ENCODE measurements at regions not wholly inside any gene's neighbourhood (a gene's known extent, or its start where the extent isn't known, plus 50 kb on each side); places are given as distances from the start of the nearest gene placed in this dataset.
A peak's percentile ranks its signal among the peaks of the same experiment; 100 is the strongest.
"Not testable (repeated sequence)": the region's sequence is repeated elsewhere in the genome, so short reads cannot be mapped to it uniquely, and the experiment has no call there.

DNA sequence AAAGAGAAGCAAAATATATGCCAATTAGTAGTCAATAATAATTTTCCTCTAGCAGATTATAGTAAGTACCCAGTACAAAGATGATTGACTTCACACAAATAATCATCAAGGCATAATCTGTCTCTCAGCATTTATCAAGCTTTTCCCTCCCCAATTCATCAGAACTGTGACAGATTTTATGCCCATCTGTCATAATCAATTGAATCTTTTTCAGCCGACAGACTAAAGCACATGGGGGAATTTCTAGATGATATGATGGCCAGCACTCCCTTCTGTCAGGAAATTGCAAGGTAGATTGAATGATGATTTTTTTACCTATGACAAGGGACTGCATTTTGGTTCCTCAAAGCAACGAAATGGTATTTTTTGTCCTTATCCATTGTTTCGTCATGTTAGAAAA, 227.1 kb upstream of the CYLC2 start:
- intact Hi-C loops (cut with DNase I), result no loop called here
- DNase-seq (ENCODE audit: low spot score), result no peak

- no peak for DNase-seq (ENCODE audit: low spot score)
- intact Hi-C loops (cut with DNase I), result no loop called here
Measured at GRCh38 chr9:102767076-102767475, 228.1 kb upstream of the CYLC2 start.

- no peak for DNase-seq (ENCODE audit: low spot score)
- intact Hi-C loops (cut with DNase I), result no loop called here
Measured at GRCh38 chr9:102740578-102740977, 254.6 kb upstream of the CYLC2 start.

DNA sequence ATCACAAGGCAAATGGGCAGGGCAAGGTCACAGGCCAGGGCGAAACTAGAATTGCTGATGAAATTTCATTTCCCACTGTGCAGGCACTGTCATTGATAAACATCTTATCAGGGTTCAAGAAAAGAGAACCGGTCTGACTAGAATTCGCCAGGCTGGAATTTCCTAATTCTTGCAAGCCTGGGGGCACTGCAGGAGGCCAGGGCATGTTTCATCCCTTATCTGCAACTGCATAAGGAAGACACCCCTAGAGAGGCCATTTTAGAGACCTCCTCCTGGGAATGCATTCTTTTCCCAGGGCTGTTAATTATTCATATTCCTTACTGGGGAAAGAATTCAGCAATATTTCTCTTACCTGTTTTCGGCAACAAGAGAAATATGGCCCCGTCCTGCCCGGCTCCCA, 266.2 kb upstream of the CYLC2 start:
- DNase-seq (ENCODE audit: low spot score), result no peak
- intact Hi-C loops (cut with DNase I), result no loop called here

DNA sequence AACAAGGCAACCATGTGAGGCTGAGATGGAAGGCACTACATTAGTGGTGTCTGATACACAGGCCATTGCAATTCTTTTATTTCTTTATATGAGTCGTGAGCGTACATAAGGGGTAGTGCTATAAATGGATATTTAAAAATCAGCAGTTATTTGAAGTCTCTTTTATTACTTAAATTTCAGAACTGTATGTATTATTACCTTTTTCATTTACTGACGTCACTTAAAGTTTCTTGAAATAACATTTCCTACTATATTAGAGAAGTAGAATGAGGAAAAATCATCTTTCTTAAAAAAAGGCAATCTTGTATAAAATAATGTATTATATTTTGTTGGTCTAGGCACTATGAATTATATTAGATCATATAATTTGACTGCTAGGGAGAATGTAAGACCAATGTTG, 280.9 kb upstream of the CYLC2 start:
- intact Hi-C loops (cut with DNase I), result loop anchor here in 1 of 2 donors (1.0 kb wide), 1 partner anchor 27 kb away; no protein-coding TSS in a partner anchor
- DNase-seq (ENCODE audit: low spot score), result no peak

- intact Hi-C loops (cut with DNase I); DNase-seq (ENCODE audit: low spot score): not testable (repeated sequence)
Measured at GRCh38 chr9:102712910-102713309, 282.2 kb upstream of the CYLC2 start.

DNA sequence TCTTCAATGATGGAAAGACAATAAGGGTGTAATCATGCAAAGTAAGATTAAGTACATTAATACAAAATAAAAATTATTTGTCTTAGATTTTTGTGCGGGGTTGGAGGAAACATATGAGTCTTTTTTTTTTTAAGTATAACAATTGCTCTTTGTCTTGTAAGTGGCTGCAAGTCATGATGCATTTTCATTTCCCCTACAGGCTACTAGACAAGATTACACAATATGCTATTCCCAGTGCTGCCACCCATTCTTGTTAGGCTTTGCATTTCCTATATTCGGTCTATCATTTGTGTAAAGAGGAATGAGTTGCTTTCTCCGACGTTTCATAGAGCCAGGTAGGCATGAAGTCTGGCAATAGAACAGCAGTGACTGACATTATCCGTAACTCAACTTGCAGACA, 294.2 kb upstream of the CYLC2 start:
- DNase-seq (ENCODE audit: low spot score), result no peak
- intact Hi-C loops (cut with DNase I), result no loop called here

- peak; percentile 20 for DNase-seq (ENCODE audit: low spot score)
- intact Hi-C loops (cut with DNase I), result no loop called here
Measured at GRCh38 chr9:102669220-102669619, 325.9 kb upstream of the CYLC2 start.

DNA sequence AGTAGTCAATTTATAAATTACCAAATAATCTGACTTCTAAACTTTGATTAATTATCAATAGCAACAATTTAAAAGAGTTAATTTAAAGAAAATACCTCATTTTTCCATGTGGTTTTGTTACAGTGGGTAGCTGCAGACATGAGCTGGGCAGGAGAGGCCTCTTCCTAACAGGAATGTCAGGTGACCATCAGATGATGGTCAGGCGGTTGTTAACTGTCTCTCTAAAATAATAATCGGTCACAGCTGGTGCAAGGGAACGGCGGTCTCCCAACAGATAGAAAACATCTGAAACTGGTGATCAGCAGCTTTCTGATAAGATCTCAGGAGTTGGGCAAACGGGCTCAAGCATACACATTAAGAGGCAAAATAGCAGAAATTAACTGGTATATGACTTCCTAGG, 342.7 kb upstream of the CYLC2 start:
- no peak for DNase-seq (ENCODE audit: low spot score)
- intact Hi-C loops (cut with DNase I), result no loop called here

DNA sequence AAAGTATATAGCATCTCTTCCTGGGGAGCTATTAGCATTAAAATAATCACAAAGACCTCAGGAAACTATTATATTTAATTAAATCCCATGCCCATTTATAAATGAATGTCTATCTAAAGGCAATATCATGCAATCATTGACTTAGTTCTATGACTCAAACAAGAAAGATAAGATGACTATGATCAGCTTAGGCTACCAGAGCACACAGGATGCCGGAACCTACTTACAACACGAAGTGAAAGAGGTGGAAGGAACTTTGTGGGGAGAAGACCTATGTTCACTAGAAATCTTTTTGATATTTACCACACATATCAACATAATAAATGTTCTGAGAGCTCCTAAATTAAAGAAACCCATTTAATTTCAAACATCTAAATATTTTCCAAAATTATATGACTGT, 344.2 kb upstream of the CYLC2 start:
- intact Hi-C loops (cut with DNase I), result no loop called here
- DNase-seq (ENCODE audit: low spot score), result no peak

- intact Hi-C loops (cut with DNase I), result no loop called here
- no peak for DNase-seq (ENCODE audit: low spot score)
Measured at GRCh38 chr9:102642651-102643050, 352.5 kb upstream of the CYLC2 start.

GRCh38 chr9:102631559-102631958, 363.6 kb upstream of the CYLC2 start:
- DNase-seq (ENCODE audit: low spot score), result no peak
- intact Hi-C loops (cut with DNase I), result no loop called here

DNA sequence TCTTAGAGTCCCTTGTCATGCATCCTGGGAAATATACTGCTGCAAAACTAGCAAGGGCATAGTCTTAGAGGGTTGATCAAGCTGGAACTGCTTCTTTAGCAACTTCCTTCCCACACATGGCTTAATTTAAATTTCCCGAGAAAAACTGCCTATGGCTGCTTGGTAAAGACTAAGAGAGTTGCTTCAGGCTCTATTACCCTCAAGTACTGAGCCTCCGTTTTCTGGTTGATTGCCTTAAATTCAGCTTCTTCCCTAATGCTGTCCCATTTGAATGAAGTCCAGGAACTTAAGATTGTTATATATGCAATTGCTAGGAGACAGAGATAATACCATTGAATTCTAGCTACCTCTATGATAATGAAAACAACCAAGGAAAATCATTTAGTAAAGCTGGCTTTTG, 385.7 kb upstream of the CYLC2 start:
- DNase-seq (ENCODE audit: low spot score), result no peak
- intact Hi-C loops (cut with DNase I), result no loop called here

- intact Hi-C loops (cut with DNase I), result not testable (repeated sequence)
- peak; percentile 63 for DNase-seq (ENCODE audit: low spot score)
Measured at GRCh38 chr9:102603198-102604195, 391.6 kb upstream of the CYLC2 start.

GRCh38 chr9:102594241-102594640, 400.9 kb upstream of the CYLC2 start:
- intact Hi-C loops (cut with DNase I), result no loop called here
- DNase-seq (ENCODE audit: low spot score), result no peak

GRCh38 chr9:102587281-102587680, 407.9 kb upstream of the CYLC2 start:
- intact Hi-C loops (cut with DNase I), result no loop called here

DNA sequence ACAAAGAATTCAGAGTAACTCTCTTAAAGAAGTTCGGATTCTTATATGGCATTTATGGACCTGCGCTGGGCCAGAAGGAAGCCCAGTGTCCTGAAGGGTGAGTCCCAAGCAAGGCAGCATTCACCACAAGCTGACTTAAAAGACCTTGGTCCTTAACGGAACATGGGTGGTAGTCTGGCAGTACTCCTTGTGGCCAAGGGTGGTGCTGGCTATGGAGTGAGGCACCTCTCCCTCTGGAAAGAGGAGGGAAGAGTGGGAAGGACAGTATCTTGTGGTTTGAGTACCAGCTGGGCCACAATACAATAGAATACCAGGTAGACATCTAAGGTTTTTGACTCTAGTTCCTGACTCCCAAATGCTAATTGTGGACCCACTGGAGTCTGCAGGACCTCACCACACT, 425.7 kb upstream of the CYLC2 start:
- DNase-seq (ENCODE audit: low spot score), result no peak
- intact Hi-C loops (cut with DNase I), result no loop called here

More at GRCh38 chr9:102587281-102587680, 407.9 kb upstream of the CYLC2 start:
- DNase-seq (ENCODE audit: low spot score), result no peak

DNA sequence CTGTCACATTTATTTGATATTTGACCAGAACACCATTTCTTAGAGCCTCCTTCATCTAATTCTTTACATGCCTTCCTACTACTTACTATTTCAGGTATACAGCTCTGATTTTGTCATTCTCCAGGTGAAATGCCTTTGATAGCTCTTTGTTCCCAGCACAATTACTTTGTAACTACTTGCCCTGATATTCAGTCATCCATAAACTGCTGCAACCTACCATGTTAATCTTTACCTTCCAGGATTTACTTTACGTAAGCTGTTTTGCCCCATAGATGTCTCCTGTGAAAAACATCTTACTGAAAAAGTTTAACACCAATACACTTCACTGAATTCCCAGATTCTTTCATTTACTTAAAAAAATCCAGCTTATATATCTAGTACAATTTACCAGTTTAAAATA, 443.8 kb upstream of the CYLC2 start:
- no peak for DNase-seq (ENCODE audit: low spot score)
- intact Hi-C loops (cut with DNase I), result no loop called here

DNA sequence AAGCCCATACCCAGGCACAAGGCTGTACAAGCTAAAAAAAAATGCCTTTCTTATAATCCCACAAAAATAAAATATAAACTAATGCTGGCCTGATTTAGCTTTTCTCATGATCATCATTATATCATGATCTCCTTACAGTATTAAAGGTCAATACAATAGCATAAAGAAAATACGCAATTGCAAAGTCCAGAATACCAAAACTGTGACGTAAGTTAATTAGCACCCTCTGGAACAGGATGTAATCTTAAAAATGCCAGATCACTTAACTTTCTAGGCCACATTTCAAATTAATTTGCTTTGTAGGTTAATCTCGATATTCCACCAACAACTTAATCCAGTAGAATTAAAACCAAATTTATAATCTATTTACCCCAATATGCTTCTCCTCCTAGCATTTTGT, 444.2 kb upstream of the CYLC2 start:
- no peak for DNase-seq (ENCODE audit: low spot score)
- intact Hi-C loops (cut with DNase I), result no loop called here

- intact Hi-C loops (cut with DNase I), result no loop called here
Measured at GRCh38 chr9:102550266-102550665, 444.9 kb upstream of the CYLC2 start.

GRCh38 chr9:102534031-102534430, 461.1 kb upstream of the CYLC2 start:
- intact Hi-C loops (cut with DNase I), result no loop called here
- DNase-seq (ENCODE audit: low spot score), result no peak

More at GRCh38 chr9:102550266-102550665, 444.9 kb upstream of the CYLC2 start:
- DNase-seq (ENCODE audit: low spot score), result no peak
